ENCODE measurements at regions not wholly inside any gene's neighbourhood (a gene's known extent, or its start where the extent isn't known, plus 50 kb on each side); places are given as distances from the start of the nearest gene placed in this dataset.

GRCh38 chr3:145801696-145802095, 359.3 kb downstream of the PLOD2 start:
- DNase-seq (ENCODE audit: low read depth in 2 of 2), result no peak

DNA sequence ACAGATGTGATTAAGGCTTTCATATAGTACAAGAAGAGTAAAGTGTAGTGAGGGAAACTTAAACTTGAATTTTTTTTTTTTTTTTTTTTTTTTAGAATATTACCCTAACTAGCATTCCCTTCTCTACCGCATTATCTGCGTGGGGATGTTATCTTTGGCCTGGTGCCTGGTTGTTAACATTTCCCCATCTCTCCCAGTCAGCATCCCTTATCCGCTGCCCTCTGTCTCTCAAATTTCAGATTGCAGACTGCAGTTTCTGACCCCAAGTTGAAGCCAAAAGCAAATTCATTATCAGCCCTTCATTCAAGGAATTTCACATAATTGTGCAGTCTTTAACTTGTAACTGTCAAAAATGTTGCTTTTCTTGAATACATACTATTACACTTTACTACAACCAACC, 353.0 kb downstream of the PLOD2 start:
- DNase-seq (ENCODE audit: low read depth in 2 of 2), result no peak

GRCh38 chr3:145812391-145812790, 348.6 kb downstream of the PLOD2 start:
- DNase-seq (ENCODE audit: low read depth in 2 of 2), result no peak

- no peak for DNase-seq (ENCODE audit: low read depth in 2 of 2)
Observed at GRCh38 chr3:145815707-145816413, 345.1 kb downstream of the PLOD2 start.

DNA sequence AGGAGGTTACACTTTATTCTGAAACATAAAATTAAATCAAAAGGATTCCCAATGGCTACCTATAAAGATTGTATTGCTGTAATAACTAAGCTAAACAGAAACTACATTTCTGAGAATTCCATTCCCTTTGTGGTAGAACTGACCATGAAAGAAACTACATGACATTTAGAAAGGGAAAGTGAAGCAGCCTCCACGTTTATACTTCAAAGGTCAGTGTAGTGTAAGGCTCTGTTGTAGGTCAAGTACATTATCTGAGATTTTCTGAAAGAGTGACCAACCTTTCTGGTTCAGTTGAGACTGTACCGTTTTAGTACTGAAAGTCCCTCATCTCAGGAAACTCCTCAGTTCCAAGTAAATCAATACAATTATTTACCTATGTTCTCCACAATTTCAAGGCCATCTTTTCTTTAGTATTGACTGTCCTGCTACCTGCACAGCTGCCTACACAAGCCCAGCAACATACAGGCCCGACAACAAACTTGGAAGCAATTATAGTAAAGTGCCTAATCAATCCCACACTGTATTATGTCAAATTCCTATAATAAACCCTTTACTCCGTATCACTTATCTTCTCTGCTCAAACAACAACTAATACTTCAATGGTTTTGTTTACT, 343.0 kb downstream of the PLOD2 start:
- DNase-seq (ENCODE audit: low read depth in 2 of 2), result no peak

- DNase-seq (ENCODE audit: low read depth in 2 of 2), result no peak
Observed at GRCh38 chr3:145820170-145820569, 340.8 kb downstream of the PLOD2 start.

DNA sequence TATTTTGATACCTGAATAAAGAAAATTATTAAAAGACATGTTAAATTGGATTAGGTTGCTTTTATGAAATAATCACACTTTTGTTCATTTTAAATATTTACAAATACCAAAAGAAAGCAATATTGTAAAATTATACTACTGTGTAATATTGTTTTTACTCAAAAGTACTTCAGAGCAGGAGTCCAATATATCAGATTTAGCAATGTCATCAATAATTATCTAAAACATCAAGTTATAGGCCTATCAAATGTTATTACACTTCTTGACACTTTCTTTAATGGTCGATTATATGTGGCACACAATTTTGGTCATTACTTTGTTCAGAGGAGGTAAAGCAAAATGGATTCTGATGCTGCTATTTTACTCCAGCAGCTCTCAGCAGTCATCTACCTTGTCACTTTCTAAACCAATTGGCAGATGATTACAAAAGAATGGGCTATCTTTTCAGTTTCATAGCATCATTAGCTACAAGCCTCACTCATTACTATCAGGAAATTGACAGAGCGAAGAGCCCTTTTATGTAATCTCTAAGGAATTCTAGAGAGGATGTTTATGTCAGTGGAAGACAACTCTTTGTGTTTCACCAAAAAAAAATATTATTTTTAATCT, 318.6 kb downstream of the PLOD2 start:
- DNase-seq (ENCODE audit: low read depth in 2 of 2), result no peak

GRCh38 chr3:145843561-145843960, 317.4 kb downstream of the PLOD2 start:
- DNase-seq (ENCODE audit: low read depth in 2 of 2), result no peak

DNA sequence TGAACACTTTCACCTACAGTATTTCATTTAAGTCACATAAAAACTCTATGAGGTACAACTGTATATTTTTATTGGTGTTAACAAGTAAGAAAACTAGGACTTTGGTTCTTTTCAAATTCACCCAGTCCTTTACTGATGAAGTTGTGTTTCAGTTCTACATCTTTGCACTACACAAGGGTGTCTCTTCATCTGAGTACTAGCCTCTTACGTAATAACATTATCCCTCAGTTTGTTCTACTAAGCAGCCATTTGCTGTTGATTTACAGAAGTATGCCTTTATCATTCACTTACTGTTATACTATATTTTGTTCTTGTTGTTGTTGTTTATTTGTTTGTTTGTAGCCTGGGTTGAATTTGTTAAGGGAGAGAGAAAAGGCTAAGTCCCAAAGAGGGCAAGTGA, 311.9 kb downstream of the PLOD2 start:
- DNase-seq (ENCODE audit: low read depth in 2 of 2), result no peak

DNA sequence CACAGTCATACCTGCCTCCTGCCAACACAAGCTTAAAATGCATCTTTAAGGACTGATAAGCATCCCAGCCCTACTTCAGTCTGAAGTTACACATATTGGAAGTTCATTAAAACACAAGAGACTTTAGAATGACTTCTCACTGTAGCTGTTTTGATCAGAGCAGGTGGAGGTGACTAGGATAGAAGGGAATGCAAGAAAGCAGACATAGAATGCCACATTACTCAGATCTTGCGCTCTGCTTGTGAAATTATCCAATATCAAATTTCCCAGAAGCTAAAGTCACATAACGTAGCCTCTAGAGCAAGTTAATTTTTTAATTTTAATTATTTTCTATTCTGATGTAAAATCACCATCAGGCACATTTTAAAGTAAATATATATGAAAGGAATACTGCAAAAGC, 306.5 kb downstream of the PLOD2 start:
- DNase-seq (ENCODE audit: low read depth in 2 of 2), result no peak

GRCh38 chr3:145857956-145858355, 303.0 kb downstream of the PLOD2 start:
- DNase-seq (ENCODE audit: low read depth in 2 of 2), result no peak

DNA sequence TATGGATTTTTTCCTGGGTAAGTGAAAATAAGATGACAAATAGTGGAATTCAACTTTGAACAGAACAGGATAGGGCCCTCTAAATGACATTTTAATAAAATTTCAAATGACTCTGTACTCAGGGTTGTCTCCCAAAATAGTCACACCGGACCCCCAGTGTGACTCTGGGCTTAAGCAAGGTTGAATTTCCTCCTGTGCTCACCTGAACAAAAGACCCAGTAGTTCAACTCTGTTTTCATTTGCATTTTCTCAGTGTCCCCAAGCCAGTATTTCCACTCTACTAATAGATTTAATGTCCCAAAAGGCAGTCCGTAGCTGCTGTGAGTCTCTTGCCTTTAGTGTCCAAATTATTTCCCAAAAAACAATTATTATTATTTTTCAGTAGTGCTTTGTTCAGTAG, 296.6 kb downstream of the PLOD2 start:
- no peak for DNase-seq (ENCODE audit: low read depth in 2 of 2)

GRCh38 chr3:145865399-145866018, 295.5 kb downstream of the PLOD2 start:
- DNase-seq (ENCODE audit: low read depth in 2 of 2), result no peak

DNA sequence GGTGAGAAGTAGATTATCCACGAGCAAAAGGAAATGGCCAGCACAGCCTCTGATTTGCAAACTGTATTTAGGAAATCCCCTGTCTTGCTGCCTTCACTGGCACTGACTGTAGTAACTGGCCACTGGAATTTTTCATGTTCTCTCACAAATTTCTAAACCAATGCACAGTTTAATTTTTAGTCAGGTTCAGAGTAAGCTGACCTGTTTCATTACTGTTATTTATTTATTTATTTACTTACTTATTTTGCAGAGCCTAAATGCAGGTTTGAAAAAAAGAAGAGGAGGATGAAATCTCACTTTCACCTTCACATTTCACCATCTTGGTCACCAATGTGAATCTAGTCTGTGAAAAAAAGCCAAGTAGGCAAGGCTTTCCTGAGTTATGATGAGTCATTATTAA, 291.0 kb downstream of the PLOD2 start:
- no peak for DNase-seq (ENCODE audit: low read depth in 2 of 2)

GRCh38 chr3:145882436-145882835, 278.5 kb downstream of the PLOD2 start:
- no peak for DNase-seq (ENCODE audit: low read depth in 2 of 2)

DNA sequence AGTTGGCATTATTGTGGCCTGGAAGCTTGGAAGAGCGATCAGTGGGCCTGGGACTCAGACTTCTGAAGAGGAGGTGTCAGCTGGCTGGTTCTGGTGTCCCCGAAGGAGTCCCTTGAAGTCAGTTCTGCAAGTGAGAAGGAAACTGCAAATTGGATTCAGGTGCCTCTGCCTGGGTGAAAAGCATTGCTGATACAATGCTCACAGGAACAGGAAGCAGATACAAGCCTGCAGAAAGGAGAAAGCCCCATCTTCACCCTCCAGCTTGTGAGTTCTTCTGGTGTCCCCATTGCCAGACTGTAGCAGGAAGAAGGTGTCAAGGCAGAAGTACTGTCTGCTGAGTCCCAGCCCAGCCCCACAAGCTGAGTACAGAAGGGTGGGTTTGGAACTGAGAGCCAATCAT, 271.3 kb downstream of the PLOD2 start:
- DNase-seq (ENCODE audit: low read depth in 2 of 2), result no peak

GRCh38 chr3:145892869-145893268, 268.1 kb downstream of the PLOD2 start:
- no peak for DNase-seq (ENCODE audit: low read depth in 2 of 2)

DNA sequence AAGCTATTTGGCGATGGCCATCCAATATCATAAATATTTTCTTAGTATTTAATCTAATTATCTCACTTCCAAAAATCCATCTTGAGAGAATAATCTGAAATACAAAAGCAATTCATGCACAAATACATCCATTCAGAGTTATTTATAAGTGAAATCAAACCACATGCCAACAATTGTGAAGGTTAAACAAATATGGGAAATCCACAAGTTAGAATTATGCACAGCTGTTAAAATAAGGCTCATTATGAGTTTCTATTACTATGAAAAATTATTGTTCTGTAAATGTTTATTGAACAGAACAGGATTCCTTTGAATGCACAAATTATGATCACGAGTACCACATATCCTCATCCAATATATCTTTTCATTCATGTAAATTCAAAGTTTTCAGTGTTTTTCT, 267.7 kb downstream of the PLOD2 start:
- no peak for DNase-seq (ENCODE audit: low read depth in 2 of 2)

DNA sequence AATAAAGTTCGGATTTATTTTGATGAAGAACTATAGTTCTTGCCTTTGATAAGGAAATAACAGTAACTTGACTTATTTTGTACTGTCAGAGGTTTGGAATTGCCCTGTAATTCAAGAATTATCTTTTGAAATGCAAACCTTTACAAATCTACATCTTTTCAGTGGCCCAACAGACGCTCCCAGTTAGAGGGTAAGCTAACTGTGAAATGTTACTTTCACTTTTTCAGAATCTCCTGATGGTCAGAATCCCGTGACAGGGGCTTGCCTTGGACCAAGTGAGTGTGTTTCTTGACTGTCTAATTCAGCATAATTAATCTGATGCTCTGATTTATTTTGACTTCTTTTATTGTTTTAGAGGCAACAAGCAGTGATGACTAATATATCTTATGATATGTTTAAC, 262.5 kb downstream of the PLOD2 start:
- DNase-seq (ENCODE audit: low read depth in 2 of 2), result no peak

GRCh38 chr3:145899241-145899640, 261.7 kb downstream of the PLOD2 start:
- DNase-seq (ENCODE audit: low read depth in 2 of 2), result no peak

DNA sequence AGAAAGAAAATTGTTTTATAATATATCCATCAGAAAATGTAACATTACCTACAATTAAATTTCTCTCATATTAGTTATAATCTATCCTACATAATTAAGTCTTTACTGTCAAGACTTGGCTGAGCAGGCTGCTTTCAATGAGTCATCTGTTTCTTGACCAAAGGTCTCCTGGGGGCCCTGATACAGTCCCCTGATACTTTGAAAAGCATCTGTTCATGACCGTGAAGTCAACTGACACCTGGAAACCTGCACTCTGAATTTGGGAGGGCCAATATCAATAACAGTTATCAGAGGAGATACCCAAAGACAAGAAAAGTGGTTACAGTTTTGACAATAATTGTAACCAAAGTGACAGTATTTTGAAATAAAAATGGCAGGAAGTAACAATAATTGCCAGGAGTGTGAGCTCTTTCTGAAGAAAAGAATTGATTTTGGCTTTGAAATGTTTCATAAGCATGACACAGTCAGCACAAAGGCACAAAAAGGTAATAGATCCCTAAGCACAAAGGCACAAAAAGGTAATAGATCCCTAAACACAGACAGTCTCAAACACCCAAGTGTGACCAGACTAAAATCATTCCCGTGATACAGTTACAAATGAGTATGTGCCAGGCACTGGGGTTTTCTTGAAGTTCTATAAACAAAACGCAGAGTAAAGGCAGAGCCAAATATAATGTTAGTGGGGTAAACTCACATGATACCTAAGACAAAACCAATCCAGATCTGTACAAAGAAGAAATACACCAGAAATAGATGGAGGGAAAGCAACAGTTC, 260.7 kb downstream of the PLOD2 start:
- DNase-seq (ENCODE audit: low read depth in 2 of 2), result no peak

GRCh38 chr3:145902166-145902565, 258.8 kb downstream of the PLOD2 start:
- DNase-seq (ENCODE audit: low read depth in 2 of 2), result no peak

Data from stimulated activated CD4-positive, alpha-beta T cell treated with anti-CD3 and anti-CD28 coated beads, Interleukin-4, amount 100 ng/mL, for 48 hours (primary cell).